PC-9 (cell line): ENCODE measurements at regions not wholly inside any gene's neighbourhood (a gene's known extent, or its start where the extent isn't known, plus 50 kb on each side); places are given as distances from the start of the nearest gene placed in this dataset.

Experiments used
- BruUV-seq: library from RNA; stranded (reverse); fragments of 400-500 nt; replicated peaks from 2 replicates; lab custom pipeline; 2021; lab: Mats Ljungman, UMichigan
- CTCF ChIA-PET: fragments of 300-600 bp; sonication (Branson Sonifier 250); formaldehyde crosslinking; loops from one replicate; lab custom pipeline; 2022; ENCODE audit warnings: antibody characterized with exemption; lab: Charles Lee
- POLR2A ChIA-PET: fragments of 300-600 bp; sonication (Branson Sonifier 250); formaldehyde crosslinking; loops from one replicate; lab custom pipeline; 2022; ENCODE audit warnings: antibody characterized with exemption; ENCODE audit not compliant: unreplicated experiment; lab: Charles Lee
- DNase-seq, 2 experiments: peaks; one replicate each; pipeline versions ENCODE4 v3.0.0 to v3.0.0-alpha.2; 2015 to 2022; ENCODE audit warnings: mixed read lengths in 1 of 2
- H2AFZ ChIP-seq: fragments of 200-600 bp; sonication (generic); 2 replicates; pipeline ENCODE4 v1.8.1; 2017; ENCODE audit warnings: antibody characterized with exemption
- H3F3A ChIP-seq: fragments of 200-600 bp; sonication (generic); 2 replicates; pipeline ENCODE4 v1.8.1; 2017; ENCODE audit warnings: antibody characterized with exemption, mild to moderate bottlenecking, low read depth; ENCODE audit not compliant: insufficient read depth
- H3K27ac ChIP-seq: fragments of 200-600 bp; sonication (generic); 2 replicates; pipeline ENCODE4 v1.6.1; 2016; ENCODE audit warnings: mixed run types
- H3K27me3 ChIP-seq: fragments of 200-600 bp; sonication (generic); 2 replicates; pipeline ENCODE4 v1.6.1; 2016; ENCODE audit warnings: low read depth, mixed run types; ENCODE audit not compliant: insufficient read depth
- H3K36me3 ChIP-seq: fragments of 200-600 bp; sonication (generic); 2 replicates; pipeline ENCODE4 v1.6.1; 2016; ENCODE audit warnings: low read depth, mixed run types
- H3K4me1 ChIP-seq: fragments of 200-600 bp; sonication (generic); replicated peaks from 2 replicates; pipeline ENCODE4 v1.6.1; 2016; ENCODE audit warnings: mixed run types; ENCODE audit not compliant: insufficient read depth
- H3K4me2 ChIP-seq: fragments of 200-600 bp; sonication (generic); 2 replicates; pipeline ENCODE4 v1.6.1; 2017; ENCODE audit warnings: mixed run types
- H3K4me3 ChIP-seq: fragments of 200-600 bp; sonication (generic); 2 replicates; pipeline ENCODE4 v1.6.1; 2016; ENCODE audit warnings: mixed run types
- H3K79me2 ChIP-seq: fragments of 200-600 bp; sonication (generic); 2 replicates; pipeline ENCODE4 v1.6.1; 2017; ENCODE audit warnings: low read depth, mixed run types
- H3K9me2 ChIP-seq: fragments of 200-600 bp; sonication (generic); 2 replicates; pipeline ENCODE4 v1.8.1; 2017; ENCODE audit warnings: mild to moderate bottlenecking; ENCODE audit not compliant: insufficient read depth
- H3K9me3 ChIP-seq: fragments of 200-600 bp; sonication (generic); 2 replicates; pipeline ENCODE4 v1.8.1; 2016; ENCODE audit warnings: low read depth; ENCODE audit not compliant: insufficient read depth
- H4K20me1 ChIP-seq: fragments of 200-600 bp; sonication (generic); 2 replicates; pipeline ENCODE4 v1.8.1; 2017; ENCODE audit not compliant: insufficient read depth
- CTCF ChIP-seq: fragments of 200-600 bp; sonication (generic); conservative IDR thresholded peaks from 2 replicates; pipeline ENCODE4 v1.6.1; 2017; ENCODE audit warnings: mixed run types, antibody characterized with exemption, mild to moderate bottlenecking, moderate library complexity
- EZH2 ChIP-seq: fragments of 200-600 bp; sonication (generic); IDR thresholded peaks from 2 replicates; pipeline ENCODE4 v1.8.0; 2017; ENCODE audit warnings: antibody characterized with exemption, low read depth
- intact Hi-C: fragments of 100-400 bp; cut with micrococcal nuclease; formaldehyde crosslinking; loops from one replicate; pipeline ENCODE4 v1.10.0; 2022; ENCODE audit not compliant: unreplicated experiment

- H3K27ac ChIP-seq = no peak overlapping the region
- ChIA-PET POLR2A (no interaction called here), CTCF (interaction anchor here (0.7 to 0.9 kb wide), 2 partner anchors 85 to 362 kb away, joined by 3 read pairs; no protein-coding TSS in a partner anchor)
- H3K9me3 ChIP-seq = no peaks in the 10 kb centered on the region
- TF ChIP-seq EZH2 = no peak
- peak; percentile 71 for TF ChIP-seq CTCF
- H3K27me3 ChIP-seq = no peaks in the 10 kb centered on the region
- no peaks in the 10 kb centered on the region for H4K20me1 ChIP-seq
- BruUV-seq = no TSS peak
- H3K79me2 ChIP-seq = no peaks in the 10 kb centered on the region
- H3K4me1 ChIP-seq = no peaks in the 10 kb centered on the region
- H3F3A ChIP-seq = no peaks in the 10 kb centered on the region
- no peaks in the 10 kb centered on the region for H3K9me2 ChIP-seq
- DNase-seq = no peak
- intact Hi-C loops = loop anchor here (1.0 to 2.0 kb wide), 4 partner anchors 70 to 636 kb away; no protein-coding TSS in a partner anchor
- no peak overlapping the region for H3K4me3 ChIP-seq
- H3K36me3 ChIP-seq = no peaks in the 10 kb centered on the region
- no peak overlapping the region for H2AFZ ChIP-seq
- no peak overlapping the region for H3K4me2 ChIP-seq
Measured at GRCh38 chr3:30112902-30113484, 493.4 kb upstream of the TGFBR2 start.

DNA sequence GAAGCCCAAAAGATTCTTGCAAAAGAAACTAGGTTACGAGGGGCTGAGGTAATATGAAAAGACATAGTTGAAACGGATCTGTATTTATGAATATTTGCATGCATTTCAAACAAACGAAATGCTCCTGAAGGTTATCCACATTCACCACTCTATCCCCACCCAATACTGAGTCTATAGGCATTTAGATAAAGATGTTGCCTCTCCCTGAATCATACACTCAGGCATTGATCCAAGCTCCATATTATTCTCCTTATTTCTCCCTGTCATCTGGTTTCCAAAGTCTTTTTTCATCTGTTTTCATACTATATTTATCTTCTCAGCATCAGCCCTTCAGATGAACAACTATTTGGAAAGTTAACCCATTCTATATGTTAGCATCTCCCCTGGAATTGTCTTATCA is 492.5 kb upstream of the TGFBR2 start:
- Histone ChIP-seq H3K27me3 (no peaks in the 10 kb centered on the region), H3K4me2 (no peak overlapping the region), H3K4me1 (no peaks in the 10 kb centered on the region), H2AFZ (no peak overlapping the region), H3K9me2 (no peaks in the 10 kb centered on the region), H3K36me3 (no peaks in the 10 kb centered on the region), H4K20me1 (no peaks in the 10 kb centered on the region), H3K79me2 (no peaks in the 10 kb centered on the region), H3K27ac (no peak overlapping the region), H3K4me3 (no peak overlapping the region), H3K9me3 (no peaks in the 10 kb centered on the region), H3F3A (no peaks in the 10 kb centered on the region)
- DNase-seq = no peak
- intact Hi-C loops = loop anchor here (1.0 to 2.0 kb wide), 4 partner anchors 71 to 635 kb away; no protein-coding TSS in a partner anchor
- TF ChIP-seq CTCF = no peak
- TF ChIP-seq EZH2 = no peak
- ChIA-PET POLR2A (no interaction called here), CTCF (interaction anchor here (0.9 kb wide), 1 partner anchor 84 kb away, joined by 3 read pairs; no protein-coding TSS in a partner anchor)
- no TSS peak for BruUV-seq

- H3K4me1 ChIP-seq = no peaks in the 10 kb centered on the region
- H3K79me2 ChIP-seq = no peaks in the 10 kb centered on the region
- no peaks in the 10 kb centered on the region for H4K20me1 ChIP-seq
- no TSS peak for BruUV-seq
- H3K4me3 ChIP-seq = no peak overlapping the region
- no peak overlapping the region for H2AFZ ChIP-seq
- intact Hi-C loops = no loop called here
- no peaks in the 10 kb centered on the region for H3K36me3 ChIP-seq
- CTCF ChIA-PET = no interaction called here
- no peaks in the 10 kb centered on the region for H3K9me3 ChIP-seq
- H3K9me2 ChIP-seq = no peaks in the 10 kb centered on the region
- TF ChIP-seq CTCF = no peak
- TF ChIP-seq EZH2 = no peak
- POLR2A ChIA-PET = no interaction called here
- DNase-seq = no peak
- no peaks in the 10 kb centered on the region for H3F3A ChIP-seq
- no peak overlapping the region for H3K27ac ChIP-seq
- no peak overlapping the region for H3K4me2 ChIP-seq
- H3K27me3 ChIP-seq = no peaks in the 10 kb centered on the region
Measured at GRCh38 chr3:30114918-30115317, 491.5 kb upstream of the TGFBR2 start.
